ENCODE measurements at regions not wholly inside any gene's neighbourhood (a gene's known extent, or its start where the extent isn't known, plus 50 kb on each side); places are given as distances from the start of the nearest gene placed in this dataset.

- DNase-seq (ENCODE audit: low read depth in 2 of 3, low spot score in 2 of 3), result no peak
Observed at GRCh38 chr14:54339771-54340170, 57.0 kb upstream of the CDKN3 start.

- DNase-seq (ENCODE audit: low read depth in 2 of 3, low spot score in 2 of 3), result no peak
Observed at GRCh38 chr14:54342806-54343205, 54.0 kb upstream of the CDKN3 start.

DNA sequence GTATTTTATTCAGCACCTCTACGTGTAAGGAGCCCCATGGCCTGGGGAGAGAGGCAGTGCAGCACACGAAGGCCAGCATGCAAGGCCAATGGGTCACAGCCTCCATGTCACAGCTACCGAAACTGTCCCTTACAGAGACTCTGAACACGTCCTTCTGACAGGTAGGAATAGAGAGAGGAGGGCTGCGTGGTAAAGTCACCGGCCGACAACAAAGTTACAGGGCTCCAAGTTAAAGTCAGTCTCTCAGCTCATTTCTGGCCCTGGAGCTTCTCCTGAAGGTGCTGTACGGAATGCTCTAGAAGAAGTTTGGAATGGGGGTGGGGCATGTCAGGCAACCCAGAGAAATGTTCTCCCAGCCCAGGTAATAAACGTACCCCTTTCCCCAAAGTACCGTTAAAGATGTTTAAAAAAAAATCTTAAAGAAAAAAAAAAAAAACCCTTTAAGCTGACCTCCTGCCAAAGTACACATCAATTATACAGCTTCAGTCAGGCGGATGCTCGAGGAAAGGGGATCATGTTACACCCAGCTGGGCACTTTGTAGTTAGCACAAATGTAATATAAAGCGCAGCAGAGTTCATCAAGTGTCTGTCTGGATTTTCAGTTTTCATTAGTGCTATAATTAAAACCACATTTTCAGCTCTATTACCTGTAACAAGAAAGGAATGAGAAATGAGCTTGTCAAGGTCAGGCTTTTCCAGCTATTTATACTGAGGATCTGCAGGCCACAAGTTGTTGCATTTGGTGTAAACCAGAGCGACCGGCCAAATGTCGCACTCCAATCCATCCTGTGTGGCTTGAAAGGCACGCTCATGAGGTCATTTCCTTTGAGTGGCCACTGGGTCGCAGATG is 53.3 kb upstream of the CDKN3 start:
- no peak for DNase-seq (ENCODE audit: low read depth in 2 of 3, low spot score in 2 of 3)

- peak in 1 of 3 donors; percentile 8 for DNase-seq (ENCODE audit: low read depth in 2 of 3, low spot score in 2 of 3)
Observed at GRCh38 chr14:54344445-54344844, 52.4 kb upstream of the CDKN3 start.

GRCh38 chr14:54346257-54346656 is 50.5 kb upstream of the CDKN3 start:
- no peak for DNase-seq (ENCODE audit: low read depth in 2 of 3, low spot score in 2 of 3)

Measured in hematopoietic multipotent progenitor cell (in vitro differentiated cells).